ENCODE measurements at regions not wholly inside any gene's neighbourhood (a gene's known extent, or its start where the extent isn't known, plus 50 kb on each side); places are given as distances from the start of the nearest gene placed in this dataset.
A peak's percentile ranks its signal among the peaks of the same experiment; 100 is the strongest.

GRCh38 chr3:59450946-59451763 lies 401.3 kb upstream of the CFAP20DC start:
- TF ChIP-seq POLR2A (IDR thresholded peaks at IDR 0.05; ENCODE audit: low read depth, low read length) (no peak), POLR2AphosphoS5 (IDR thresholded peaks at IDR 0.05; ENCODE audit: low read depth, low read length) (no peak; the same call in 1 of the 2 replicates), TAF1 (IDR thresholded peaks at IDR 0.05; ENCODE audit: low read depth, low read length) (peak; percentile 40; the same call in 1 of the 2 replicates)

Data from GM12891 (cell line).